GM12865 (cell line): ENCODE measurements at regions not wholly inside any gene's neighbourhood (a gene's known extent, or its start where the extent isn't known, plus 50 kb on each side); places are given as distances from the start of the nearest gene placed in this dataset.

Source experiments
- DNase-seq: peaks from one replicate; pipeline ENCODE4 v3.0.0; 2010; ENCODE audit warnings: low read depth
- H3K4me3 ChIP-seq: 2 replicates; pipeline ENCODE4 v1.5.1; 2011; ENCODE audit warnings: mild to moderate bottlenecking, low read depth, low read length, control low read depth
- TF ChIP-seq, protein P1 (sequence below): IDR thresholded peaks from 2 replicates; pipeline ENCODE4 v1.5.1; 2011; ENCODE audit warnings: low read length, control low read depth, low read depth, inconsistent platforms; ENCODE audit not compliant: insufficient read depth; ENCODE audit errors: missing control alignments

DNA sequence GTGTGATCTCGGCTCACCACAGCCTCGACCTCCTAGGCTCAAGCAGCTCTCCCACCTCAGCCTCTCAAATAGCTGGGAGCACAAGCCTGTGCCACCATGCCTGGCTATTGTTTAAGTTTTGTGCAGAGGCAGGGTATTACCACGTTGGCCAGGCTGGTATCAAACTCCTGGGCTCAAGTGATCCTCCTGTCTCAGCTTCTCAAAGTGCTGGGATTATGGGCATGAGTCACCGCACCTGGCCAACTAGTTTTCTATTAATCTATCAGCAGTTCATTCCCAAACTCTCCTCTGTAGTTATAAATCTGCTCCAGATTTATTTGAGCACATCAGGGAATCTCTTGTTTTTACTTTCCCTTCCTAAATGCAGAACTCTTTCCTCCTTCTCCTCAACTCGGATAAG, 443.8 kb downstream of the PRDM2 start:
- H3K4me3 ChIP-seq = no peak overlapping the region
- TF ChIP-seq, protein P1, sequence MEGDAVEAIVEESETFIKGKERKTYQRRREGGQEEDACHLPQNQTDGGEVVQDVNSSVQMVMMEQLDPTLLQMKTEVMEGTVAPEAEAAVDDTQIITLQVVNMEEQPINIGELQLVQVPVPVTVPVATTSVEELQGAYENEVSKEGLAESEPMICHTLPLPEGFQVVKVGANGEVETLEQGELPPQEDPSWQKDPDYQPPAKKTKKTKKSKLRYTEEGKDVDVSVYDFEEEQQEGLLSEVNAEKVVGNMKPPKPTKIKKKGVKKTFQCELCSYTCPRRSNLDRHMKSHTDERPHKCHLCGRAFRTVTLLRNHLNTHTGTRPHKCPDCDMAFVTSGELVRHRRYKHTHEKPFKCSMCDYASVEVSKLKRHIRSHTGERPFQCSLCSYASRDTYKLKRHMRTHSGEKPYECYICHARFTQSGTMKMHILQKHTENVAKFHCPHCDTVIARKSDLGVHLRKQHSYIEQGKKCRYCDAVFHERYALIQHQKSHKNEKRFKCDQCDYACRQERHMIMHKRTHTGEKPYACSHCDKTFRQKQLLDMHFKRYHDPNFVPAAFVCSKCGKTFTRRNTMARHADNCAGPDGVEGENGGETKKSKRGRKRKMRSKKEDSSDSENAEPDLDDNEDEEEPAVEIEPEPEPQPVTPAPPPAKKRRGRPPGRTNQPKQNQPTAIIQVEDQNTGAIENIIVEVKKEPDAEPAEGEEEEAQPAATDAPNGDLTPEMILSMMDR = no peak
- DNase-seq = no peak

DNA sequence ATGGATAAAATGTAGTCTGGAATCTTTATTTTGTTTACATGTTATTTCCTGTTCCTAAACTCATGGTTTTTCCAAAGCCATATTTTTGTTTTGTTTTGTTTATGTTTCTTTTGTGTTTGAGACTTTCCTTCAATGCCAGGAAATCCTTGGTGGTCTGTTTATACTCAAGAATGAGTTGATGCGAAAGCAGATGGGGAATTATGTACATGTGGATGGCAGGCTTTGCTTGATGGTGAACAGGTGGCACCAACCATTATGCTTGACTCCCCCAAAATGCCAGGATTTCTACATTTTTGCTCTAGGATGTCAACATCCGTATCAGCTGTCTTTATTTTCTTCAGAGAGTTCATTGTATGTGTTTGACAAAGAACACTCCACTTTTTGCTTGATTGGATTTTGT, 448.5 kb downstream of the PRDM2 start:
- DNase-seq = no peak
- TF ChIP-seq, protein P1 = no peak

GRCh38 chr1:14149431-14149830, 449.1 kb upstream of the KAZN start:
- TF ChIP-seq, protein P1 = no peak
- H3K4me3 ChIP-seq = no peak overlapping the region
- DNase-seq = no peak

More for the DNA sequence above, 448.5 kb downstream of the PRDM2 start:
- H3K4me3 ChIP-seq = no peak overlapping the region

DNA sequence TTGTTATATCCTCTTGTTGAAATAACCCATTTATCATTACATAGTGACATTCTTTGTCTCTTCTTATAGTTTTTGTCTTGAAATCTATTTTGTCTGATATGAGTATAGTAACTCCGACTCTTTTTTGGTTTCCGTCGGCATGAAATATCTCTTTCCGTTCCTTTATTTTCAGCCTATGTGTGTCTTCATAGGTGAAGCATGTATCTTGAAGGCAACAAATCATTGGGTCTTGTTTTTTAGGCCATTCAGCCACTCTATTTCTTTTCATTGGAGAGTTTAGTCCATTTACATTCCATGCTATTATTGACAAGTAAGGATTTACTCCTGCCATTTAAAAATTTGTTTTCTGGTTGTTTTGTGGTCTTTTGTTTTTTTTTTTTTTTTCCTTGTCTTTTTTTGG, 441.9 kb upstream of the KAZN start:
- no peak overlapping the region for H3K4me3 ChIP-seq
- no peak for DNase-seq
- TF ChIP-seq, protein P1 = no peak

DNA sequence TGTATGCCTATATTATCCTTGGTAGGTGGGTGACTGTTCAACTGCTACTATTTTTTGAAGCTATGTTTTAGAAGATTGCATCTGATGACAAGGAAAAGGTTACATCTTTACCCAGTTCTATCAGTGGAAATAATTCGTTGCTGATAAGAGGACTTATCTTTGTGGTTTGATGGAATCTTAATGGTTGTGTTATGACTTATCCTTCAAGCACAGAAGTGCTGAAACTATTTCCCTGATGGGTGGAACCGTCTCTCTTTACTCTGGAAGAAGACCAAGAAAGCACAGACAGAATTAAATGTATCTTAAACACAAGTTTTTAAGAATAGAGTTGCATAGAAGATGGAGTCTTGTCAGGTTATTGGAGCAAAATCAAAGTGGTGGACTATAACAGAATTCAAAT, 437.7 kb upstream of the KAZN start:
- TF ChIP-seq, protein P1 = no peak
- H3K4me3 ChIP-seq = no peak overlapping the region
- no peak for DNase-seq

- DNase-seq = no peak
- TF ChIP-seq, protein P1 = no peak
- no peak overlapping the region for H3K4me3 ChIP-seq
These were observed 435.2 kb upstream of the KAZN start for GRCh38 chr1:14163246-14163645.

DNA sequence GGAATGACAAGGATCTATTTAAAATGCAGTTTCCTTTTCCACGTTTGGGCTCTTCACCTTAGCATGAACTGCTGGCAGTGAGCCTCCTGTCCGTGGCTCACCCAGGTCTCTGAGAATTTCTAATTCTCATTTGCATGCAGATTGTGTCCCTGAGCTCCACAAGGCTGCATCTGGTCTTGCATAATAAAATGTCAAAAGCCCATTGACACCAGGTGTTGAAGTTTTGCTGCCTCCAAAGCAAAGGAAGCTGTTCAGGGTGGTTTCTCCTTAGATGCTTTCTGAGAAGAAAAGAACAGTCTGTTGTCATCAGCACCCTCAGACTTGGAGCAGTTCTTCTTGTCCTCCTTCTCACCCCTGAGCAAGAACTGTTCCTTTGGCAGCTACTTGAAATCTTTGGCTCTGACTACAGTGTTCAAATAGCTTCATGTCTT, 433.1 kb upstream of the KAZN start:
- TF ChIP-seq, protein P1 = no peak
- H3K4me3 ChIP-seq = no peak overlapping the region
- no peak for DNase-seq
